DOHH2 (cell line): ENCODE measurements at regions not wholly inside any gene's neighbourhood (a gene's known extent, or its start where the extent isn't known, plus 50 kb on each side); places are given as distances from the start of the nearest gene placed in this dataset.
"Not testable (repeated sequence)": the region's sequence is repeated elsewhere in the genome, so short reads cannot be mapped to it uniquely, and the experiment has no call there.

Experiments
- H3F3A ChIP-seq: fragments of 200-600 bp; sonication (generic), shearing (Covaris generic); 2 replicates; pipeline ENCODE4 v1.6.0; 2016; ENCODE audit warnings: antibody characterized with exemption, mild to moderate bottlenecking; ENCODE audit not compliant: control insufficient read depth, insufficient read depth
- H3K27ac ChIP-seq: fragments of 200-600 bp; sonication (generic); 2 replicates; pipeline ENCODE4 v1.5.1; 2014; ENCODE audit warnings: low read depth, mild to moderate bottlenecking, low read length, moderate library complexity
- H3K27me3 ChIP-seq: fragments of 200-600 bp; sonication (generic); 2 replicates; pipeline ENCODE4 v1.6.1; 2014; ENCODE audit warnings: mild to moderate bottlenecking, low read length, mixed read lengths; ENCODE audit not compliant: control insufficient read depth
- H3K36me3 ChIP-seq: fragments of 200-600 bp; sonication (generic); 2 replicates; pipeline ENCODE4 v1.6.1; 2014; ENCODE audit warnings: mild to moderate bottlenecking, low read length, moderate library complexity, mixed read lengths; ENCODE audit not compliant: control insufficient read depth
- H3K4me1 ChIP-seq: fragments of 200-600 bp; sonication (generic); 2 replicates; pipeline ENCODE4 v1.6.1; 2014; ENCODE audit warnings: mild to moderate bottlenecking, low read length, mixed read lengths; ENCODE audit not compliant: control insufficient read depth
- H3K4me2 ChIP-seq: fragments of 200-600 bp; sonication (generic); 2 replicates; pipeline ENCODE4 v1.6.0; 2014; ENCODE audit warnings: mild to moderate bottlenecking, low read length, moderate library complexity
- H3K4me3 ChIP-seq: fragments of 200-600 bp; sonication (generic); 2 replicates; pipeline ENCODE4 v1.5.1; 2014; ENCODE audit warnings: mild to moderate bottlenecking, low read length, mixed read lengths
- H3K79me2 ChIP-seq: fragments of 200-600 bp; sonication (generic); 2 replicates; pipeline ENCODE4 v1.6.1; 2014; ENCODE audit warnings: mild to moderate bottlenecking, low read length, mixed read lengths; ENCODE audit not compliant: control insufficient read depth
- H3K9me2 ChIP-seq: fragments of 200-600 bp; sonication (generic); replicated peaks from 2 replicates; pipeline ENCODE4 v1.6.1; 2014; ENCODE audit warnings: mild to moderate bottlenecking, low read length, mixed read lengths; ENCODE audit not compliant: control insufficient read depth
- H3K9me3 ChIP-seq: fragments of 200-600 bp; sonication (generic); 2 replicates; pipeline ENCODE4 v1.6.1; 2014; ENCODE audit warnings: antibody characterized with exemption, low read length, mixed read lengths; ENCODE audit not compliant: control insufficient read depth, insufficient read depth
- H4K20me1 ChIP-seq: fragments of 200-600 bp; sonication (generic); 2 replicates; pipeline ENCODE4 v1.6.0; 2014; ENCODE audit warnings: low read depth, mild to moderate bottlenecking, antibody characterized with exemption, low read length, moderate library complexity; ENCODE audit not compliant: control insufficient read depth, insufficient read depth
- EZH2phosphoT487 ChIP-seq: fragments of 200-600 bp; sonication (generic); IDR thresholded peaks from 2 replicates; pipeline ENCODE4 v1.6.1; 2017; ENCODE audit warnings: borderline replicate concordance, mild to moderate bottlenecking, antibody characterized with exemption, low read length, moderate library complexity, mixed read lengths
- TF ChIP-seq, protein P1 (sequence below): fragments of 200-600 bp; sonication (generic); IDR thresholded peaks from one replicate; pipeline ENCODE4 v1.5.1; 2014; ENCODE audit warnings: antibody characterized with exemption, mild to moderate bottlenecking, low read depth, low read length; ENCODE audit not compliant: poor library complexity, severe bottlenecking

DNA sequence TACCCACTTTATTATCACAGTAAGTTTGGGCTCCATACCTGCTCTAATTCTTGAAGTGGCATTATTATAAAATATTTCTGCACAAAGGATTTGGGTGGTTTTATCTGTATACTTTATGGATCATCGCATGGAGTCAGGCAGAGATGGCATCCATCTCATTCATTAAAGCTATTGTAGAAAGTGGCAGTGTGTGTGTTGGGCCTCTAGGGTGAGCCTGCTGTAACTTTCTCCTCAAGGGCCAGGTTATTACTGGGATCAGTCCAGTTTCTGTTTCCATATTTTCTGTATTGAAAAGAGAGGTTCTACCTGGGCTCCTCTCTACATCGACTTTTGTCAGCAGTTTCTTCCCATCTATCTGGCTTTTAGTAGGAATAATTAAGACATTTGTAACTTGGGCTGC is 511.1 kb downstream of the MMUT start:
- Histone ChIP-seq H3K4me2 (no peak overlapping the region), H4K20me1 (no peaks in the 10 kb centered on the region), H3K9me2 (no peaks in the 10 kb centered on the region), H3K36me3 (no peaks in the 10 kb centered on the region), H3K79me2 (no peaks in the 10 kb centered on the region), H3K27me3 (no peaks in the 10 kb centered on the region), H3K4me1 (no peaks in the 10 kb centered on the region), H3K4me3 (no peak overlapping the region), H3F3A (no peaks in the 10 kb centered on the region), H3K9me3 (no peaks in the 10 kb centered on the region), H3K27ac (no peak overlapping the region)
- no peak for TF ChIP-seq EZH2phosphoT487
- TF ChIP-seq, protein P1, sequence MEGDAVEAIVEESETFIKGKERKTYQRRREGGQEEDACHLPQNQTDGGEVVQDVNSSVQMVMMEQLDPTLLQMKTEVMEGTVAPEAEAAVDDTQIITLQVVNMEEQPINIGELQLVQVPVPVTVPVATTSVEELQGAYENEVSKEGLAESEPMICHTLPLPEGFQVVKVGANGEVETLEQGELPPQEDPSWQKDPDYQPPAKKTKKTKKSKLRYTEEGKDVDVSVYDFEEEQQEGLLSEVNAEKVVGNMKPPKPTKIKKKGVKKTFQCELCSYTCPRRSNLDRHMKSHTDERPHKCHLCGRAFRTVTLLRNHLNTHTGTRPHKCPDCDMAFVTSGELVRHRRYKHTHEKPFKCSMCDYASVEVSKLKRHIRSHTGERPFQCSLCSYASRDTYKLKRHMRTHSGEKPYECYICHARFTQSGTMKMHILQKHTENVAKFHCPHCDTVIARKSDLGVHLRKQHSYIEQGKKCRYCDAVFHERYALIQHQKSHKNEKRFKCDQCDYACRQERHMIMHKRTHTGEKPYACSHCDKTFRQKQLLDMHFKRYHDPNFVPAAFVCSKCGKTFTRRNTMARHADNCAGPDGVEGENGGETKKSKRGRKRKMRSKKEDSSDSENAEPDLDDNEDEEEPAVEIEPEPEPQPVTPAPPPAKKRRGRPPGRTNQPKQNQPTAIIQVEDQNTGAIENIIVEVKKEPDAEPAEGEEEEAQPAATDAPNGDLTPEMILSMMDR, result no peak

DNA sequence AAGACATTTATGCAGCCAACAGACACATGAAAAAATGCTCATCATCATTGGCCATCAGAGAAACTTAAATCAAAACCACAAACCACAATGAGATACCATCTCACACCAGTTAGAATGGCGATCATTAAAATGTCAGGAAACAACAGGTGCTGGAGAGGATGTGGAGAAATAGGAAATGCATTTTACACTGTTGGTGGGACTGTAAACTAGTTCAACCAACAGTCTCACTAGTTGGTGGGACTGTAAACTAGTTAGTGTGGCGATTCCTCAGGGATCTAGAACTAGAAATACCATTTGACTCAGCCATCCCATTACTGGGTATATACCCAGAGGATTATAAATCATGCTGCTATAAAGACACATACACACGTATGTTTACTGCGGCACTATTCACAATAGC is 518.8 kb downstream of the MMUT start:
- H3K79me2 ChIP-seq, H3K9me2 ChIP-seq: not testable (repeated sequence)

DNA sequence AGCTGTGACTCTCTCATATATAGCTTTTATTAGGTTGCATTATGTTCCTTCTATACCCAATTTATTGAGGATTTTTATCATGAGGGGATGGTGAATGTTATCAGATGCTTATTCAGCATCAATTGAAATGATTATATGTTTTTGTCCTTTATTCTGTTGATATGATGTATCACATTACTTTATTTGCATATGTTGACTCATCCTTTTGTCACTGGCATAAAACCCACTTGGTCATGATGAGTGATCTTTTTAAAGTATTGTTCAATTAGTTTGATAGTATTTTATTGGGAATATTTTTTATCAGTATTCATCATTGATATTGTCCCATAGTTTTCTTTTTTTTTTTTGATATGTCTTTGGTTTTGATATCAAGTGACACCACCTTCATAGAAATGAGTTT is 529.9 kb downstream of the MMUT start:
- H3K27ac ChIP-seq, result no peak overlapping the region
- H3K4me3 ChIP-seq, result no peak overlapping the region
- H3K27me3 ChIP-seq, result no peaks in the 10 kb centered on the region
- H3K4me2 ChIP-seq, result no peak overlapping the region
- H3K9me3 ChIP-seq, result peaks cover 3% of the 10 kb centered on the region; the same call in 1 of the 2 replicates
- no peaks in the 10 kb centered on the region for H3K36me3 ChIP-seq
- no peak for TF ChIP-seq EZH2phosphoT487
- TF ChIP-seq, protein P1, result no peak
- no peaks in the 10 kb centered on the region for H3K79me2 ChIP-seq
- no peaks in the 10 kb centered on the region for H4K20me1 ChIP-seq
- H3F3A ChIP-seq, result no peaks in the 10 kb centered on the region
- H3K9me2 ChIP-seq, result no peaks in the 10 kb centered on the region
- H3K4me1 ChIP-seq, result no peaks in the 10 kb centered on the region

More for the DNA sequence above, 518.8 kb downstream of the MMUT start:
- H3K4me1 ChIP-seq, H3K27ac ChIP-seq, H3K9me3 ChIP-seq, H3K36me3 ChIP-seq, H3K27me3 ChIP-seq, H4K20me1 ChIP-seq, H3K4me2 ChIP-seq, H3F3A ChIP-seq, H3K4me3 ChIP-seq: not testable (repeated sequence)

GRCh38 chr6:48928937-48929336 is 534.1 kb downstream of the MMUT start:
- Histone ChIP-seq H3K9me2 (no peaks in the 10 kb centered on the region), H3K4me1 (no peaks in the 10 kb centered on the region), H3K36me3 (no peaks in the 10 kb centered on the region), H3K9me3 (no peaks in the 10 kb centered on the region), H3K4me3 (no peak overlapping the region), H3K27ac (no peak overlapping the region), H3K4me2 (no peak overlapping the region), H3K79me2 (no peaks in the 10 kb centered on the region), H3F3A (no peaks in the 10 kb centered on the region), H3K27me3 (no peaks in the 10 kb centered on the region), H4K20me1 (no peaks in the 10 kb centered on the region)
- no peak for TF ChIP-seq EZH2phosphoT487
- TF ChIP-seq, protein P1, result no peak
